NCI-H526 treated with DMSO at 0.1 percent for 48 hours (cell line): ENCODE measurements at regions not wholly inside any gene's neighbourhood (a gene's known extent, or its start where the extent isn't known, plus 50 kb on each side); places are given as distances from the start of the nearest gene placed in this dataset.
"Not testable (repeated sequence)": the region's sequence is repeated elsewhere in the genome, so short reads cannot be mapped to it uniquely, and the experiment has no call there.

ENCODE experiments used
- DNase-seq: peaks from one replicate; lab custom pipeline; 2025; lab: John Stamatoyannopoulos, UW

DNA sequence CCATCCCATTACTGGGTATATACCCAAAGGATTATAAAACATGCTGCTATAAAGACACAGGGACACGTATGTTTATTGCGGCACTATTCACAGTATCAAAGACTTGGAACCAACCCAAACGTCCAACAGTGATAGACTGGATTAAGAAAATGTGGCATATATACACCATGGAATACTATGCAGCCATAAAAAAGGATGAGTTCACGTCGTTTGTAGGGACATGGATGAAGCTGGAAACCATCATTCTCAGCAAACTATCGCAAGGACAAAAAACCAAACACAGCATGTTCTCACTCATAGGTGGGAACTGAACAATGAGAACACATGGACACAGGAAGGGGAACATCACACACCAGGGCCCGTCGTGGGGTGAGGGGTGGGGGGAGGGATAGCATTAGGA lies 106.1 kb downstream of the CHD1L start:
- not testable (repeated sequence) for DNase-seq

DNA sequence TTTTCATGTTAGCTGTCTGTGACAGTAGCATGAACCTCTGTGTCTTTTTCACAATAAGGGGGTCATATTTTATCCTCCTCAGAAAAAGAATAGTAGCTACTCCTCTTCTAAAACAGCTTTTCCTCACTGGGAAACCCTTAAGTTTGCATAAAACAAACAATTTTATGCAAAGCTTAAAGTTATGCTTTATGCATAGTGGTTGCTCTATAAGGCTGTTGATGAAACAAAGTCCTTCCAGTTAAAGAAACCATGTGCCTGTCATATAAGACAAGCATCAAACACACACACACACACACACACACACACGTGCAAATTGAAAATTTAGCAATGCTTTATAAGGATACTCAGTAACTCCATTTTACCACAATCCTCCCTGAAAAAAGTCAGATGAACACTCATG lies 107.0 kb downstream of the CHD1L start:
- DNase-seq, result peak; percentile 98

- no peak for DNase-seq
These were observed 108.8 kb downstream of the CHD1L start for GRCh38 chr1:147351140-147351835.

GRCh38 chr1:147377263-147378246 lies 135.1 kb downstream of the CHD1L start:
- DNase-seq, result no peak

DNA sequence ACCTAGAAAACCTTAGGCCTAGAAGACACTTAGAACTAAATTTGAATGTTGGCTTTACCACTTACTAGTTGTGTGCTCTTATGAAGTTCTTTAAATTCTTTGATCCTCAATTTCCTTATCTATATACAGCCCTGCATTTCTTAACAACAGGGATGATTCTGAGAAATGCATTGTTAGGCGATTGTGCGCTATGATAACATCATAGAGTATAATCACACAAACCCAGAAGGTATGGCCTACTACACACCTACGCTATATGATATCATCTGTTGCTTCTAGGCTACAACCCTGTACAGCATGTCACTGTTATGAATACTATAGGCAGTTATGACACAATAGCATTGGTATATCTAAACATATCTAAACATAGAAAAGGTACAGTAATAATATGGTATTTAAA lies 137.4 kb downstream of the CHD1L start:
- no peak for DNase-seq

- DNase-seq, result no peak
These were observed 142.3 kb downstream of the CHD1L start for GRCh38 chr1:147384804-147385203.

DNA sequence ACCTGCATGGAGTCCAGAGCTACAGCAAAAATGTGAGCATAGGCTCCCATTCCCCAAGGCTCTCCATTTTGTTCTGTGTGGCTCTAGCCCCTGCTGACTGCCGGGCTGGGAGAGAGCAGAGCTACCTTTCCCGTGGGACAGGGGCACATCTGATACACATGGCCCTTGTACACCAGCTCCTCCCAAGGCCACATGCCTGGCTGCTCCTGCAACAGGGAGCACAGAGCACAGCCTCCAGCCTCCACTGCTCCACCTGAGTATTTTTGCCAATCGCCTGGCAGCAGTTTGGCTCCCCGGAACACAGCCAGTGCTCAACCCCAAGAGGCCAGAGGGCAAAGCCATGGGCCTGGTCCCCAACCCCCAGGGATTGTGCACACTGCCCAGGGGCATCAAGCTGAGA lies 146.5 kb downstream of the CHD1L start:
- DNase-seq, result no peak

- DNase-seq, result peak; percentile 76
These were observed 147.2 kb downstream of the CHD1L start for GRCh38 chr1:147389532-147390184.

DNA sequence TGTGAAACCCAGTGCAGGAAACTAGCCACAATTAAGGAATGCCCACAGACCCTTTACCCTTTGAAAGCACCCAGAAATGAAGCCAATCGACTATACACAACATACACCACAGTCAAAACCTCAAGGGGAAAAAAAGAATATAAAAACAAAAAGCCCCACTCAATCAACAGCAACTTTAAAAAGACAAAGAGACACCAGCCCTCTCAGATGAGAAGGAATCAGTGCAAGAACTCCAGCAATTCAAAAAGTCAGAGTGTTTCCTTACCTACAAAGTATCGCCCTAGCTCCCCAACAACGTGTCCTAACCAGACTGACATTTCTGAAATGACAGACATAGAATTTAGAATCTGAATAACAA lies 147.7 kb downstream of the CHD1L start:
- no peak for DNase-seq

- DNase-seq, result no peak
These were observed 148.6 kb downstream of the CHD1L start for GRCh38 chr1:147391114-147391513.

GRCh38 chr1:147402326-147403045 lies 138.8 kb upstream of the BCL9 start:
- peak; percentile 95 for DNase-seq

DNA sequence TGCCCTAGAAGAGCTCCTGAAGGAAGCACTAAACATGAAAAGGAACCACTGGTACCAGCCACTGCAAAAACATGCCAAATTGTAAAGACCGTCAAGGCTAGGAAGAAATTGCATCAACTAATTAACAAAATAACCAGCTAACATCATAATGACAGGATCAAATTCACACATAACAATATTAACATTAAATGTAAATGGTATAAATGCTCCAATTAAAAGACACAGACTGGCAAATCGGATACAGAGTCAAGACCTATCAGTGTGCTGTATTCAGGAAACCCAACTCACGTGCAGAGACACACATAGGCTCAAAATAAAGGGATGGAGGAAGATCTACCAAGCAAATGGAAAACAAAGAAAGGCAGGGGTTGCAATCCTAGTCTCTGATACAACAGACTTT lies 137.0 kb upstream of the BCL9 start:
- DNase-seq, result not testable (repeated sequence)

GRCh38 chr1:147409886-147410285 lies 131.4 kb upstream of the BCL9 start:
- no peak for DNase-seq

DNA sequence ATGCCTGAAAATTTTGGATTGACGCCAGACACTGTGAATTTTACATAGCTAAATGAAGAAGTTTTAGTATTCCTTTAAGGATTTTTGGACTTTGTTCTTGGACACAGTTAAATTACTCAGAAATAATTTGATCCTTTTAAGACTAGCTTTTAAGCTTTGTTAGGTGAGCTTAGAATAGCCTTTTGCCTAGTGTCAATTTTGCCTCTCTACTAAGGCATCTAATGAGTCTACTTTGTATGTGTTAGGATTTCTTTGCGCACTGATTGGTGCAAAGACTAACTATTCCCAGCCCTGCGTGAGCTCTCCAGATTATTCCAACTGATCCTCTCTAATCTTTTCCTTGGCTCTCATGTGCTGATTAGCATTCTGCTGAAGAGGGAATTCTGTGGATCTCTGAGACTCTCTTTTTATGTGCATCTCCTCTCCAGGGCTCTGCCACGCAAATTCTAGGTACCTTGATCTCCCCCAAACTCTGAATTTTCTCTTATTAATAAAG lies 128.1 kb upstream of the BCL9 start:
- no peak for DNase-seq

GRCh38 chr1:147414505-147415163 lies 126.7 kb upstream of the BCL9 start:
- no peak for DNase-seq

GRCh38 chr1:147417024-147417423 lies 124.3 kb upstream of the BCL9 start:
- DNase-seq, result no peak

DNA sequence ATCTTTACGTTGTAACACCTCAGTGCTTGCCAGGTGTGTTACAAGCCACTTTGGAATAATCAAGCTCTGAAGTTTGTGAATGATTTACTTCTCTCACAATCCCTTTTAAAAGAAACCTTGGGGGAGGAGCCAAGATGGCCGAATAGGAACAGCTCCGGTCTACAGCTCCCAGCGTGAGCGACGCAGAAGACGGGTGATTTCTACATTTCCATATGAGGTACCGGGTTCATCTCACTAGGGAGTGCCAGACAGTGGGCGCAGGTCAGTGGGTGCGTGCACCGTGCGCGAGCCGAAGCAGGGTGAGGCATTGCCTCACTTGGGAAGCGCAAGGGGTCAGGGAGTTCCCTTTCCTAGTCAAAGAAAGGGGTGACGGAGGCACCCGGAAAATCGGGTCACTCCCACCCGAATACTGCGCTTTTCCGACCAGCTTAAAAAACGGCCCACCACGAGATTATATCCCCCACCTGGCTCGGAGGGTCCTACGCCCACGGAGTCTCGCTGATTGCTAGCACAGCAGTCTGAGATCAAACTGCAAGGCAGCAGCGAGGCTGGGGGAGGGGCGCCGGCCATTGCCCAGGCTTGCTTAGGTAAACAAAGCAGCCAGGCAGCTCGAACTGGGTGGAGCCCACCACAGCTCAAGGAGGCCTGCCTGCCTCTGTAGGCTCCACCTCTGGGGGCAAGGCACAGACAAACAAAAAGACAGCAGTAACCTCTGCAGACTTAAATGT lies 118.0 kb upstream of the BCL9 start:
- peak; percentile 76 for DNase-seq

DNA sequence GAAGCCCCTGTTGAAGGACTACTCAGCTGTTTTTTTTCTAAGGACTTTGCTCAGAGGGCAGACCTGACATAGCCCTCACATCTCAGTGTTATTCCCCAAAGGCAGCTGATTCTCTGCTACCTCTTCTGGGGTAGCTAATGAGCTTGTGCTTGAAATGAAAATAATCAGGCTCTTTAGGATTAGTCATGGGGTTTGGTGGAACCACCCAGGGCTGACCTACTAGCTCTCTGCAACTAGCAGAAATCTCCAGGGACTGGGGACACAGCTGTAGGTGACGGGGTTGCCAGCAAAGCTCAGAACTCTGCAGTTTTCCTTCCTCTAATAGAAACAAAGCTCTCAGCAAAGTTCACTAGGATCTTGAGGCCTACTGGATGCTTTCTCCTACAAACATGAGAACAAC lies 106.4 kb upstream of the BCL9 start:
- no peak for DNase-seq

DNA sequence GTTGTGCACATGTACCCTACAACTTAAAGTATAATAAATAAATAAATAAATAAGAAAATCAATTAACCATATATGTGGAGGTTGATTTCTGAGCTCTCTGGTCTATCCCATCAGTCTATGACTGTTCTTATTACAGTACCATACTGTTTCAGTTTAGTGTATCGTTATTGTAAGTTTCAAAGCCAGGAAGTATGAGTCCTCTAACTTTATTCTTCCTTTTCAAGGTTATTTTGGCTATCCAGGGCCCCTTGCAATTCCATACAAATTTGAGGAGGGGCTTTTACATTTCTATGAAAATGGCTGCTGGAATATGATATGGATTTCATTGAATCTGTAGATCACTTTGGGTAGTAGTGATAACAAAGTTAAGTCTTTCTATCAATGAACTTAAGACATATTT lies 96.9 kb upstream of the BCL9 start:
- DNase-seq, result no peak

GRCh38 chr1:147451628-147452027 lies 89.7 kb upstream of the BCL9 start:
- DNase-seq, result no peak

DNA sequence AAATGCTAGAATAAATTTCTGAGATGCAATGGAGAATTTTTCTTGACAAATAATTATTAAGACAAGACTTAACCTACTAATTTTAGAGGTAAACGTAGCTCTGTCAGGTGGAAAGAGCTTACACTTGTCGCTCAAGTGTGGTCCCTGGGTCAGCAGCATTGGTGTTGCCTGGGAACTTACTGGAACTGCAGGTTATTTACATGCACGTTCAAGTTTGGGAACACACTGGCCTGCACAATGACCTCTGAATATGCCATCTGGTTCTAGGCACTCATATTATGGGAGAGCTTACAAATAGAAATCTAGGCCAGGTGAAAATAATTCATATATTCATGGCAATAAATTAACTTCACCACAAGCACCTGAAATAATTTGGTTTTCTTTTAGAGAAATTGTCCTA lies 88.5 kb upstream of the BCL9 start:
- no peak for DNase-seq
